OCI-LY3 (cell line): ENCODE measurements at regions not wholly inside any gene's neighbourhood (a gene's known extent, or its start where the extent isn't known, plus 50 kb on each side); places are given as distances from the start of the nearest gene placed in this dataset.

ENCODE experiments used
- H2AFZ ChIP-seq: fragments of 200-600, 300-600 bp; shearing (Covaris generic); 2 replicates; pipeline ENCODE4 v1.6.0; 2014; ENCODE audit warnings: antibody characterized with exemption, low read depth, low read length
- H3K27ac ChIP-seq: fragments of 200-600, 300-600 bp; sonication (generic); 2 replicates; pipeline ENCODE4 v1.5.1; 2014; ENCODE audit warnings: mild to moderate bottlenecking, low read length, moderate library complexity, mixed read lengths
- H3K27me3 ChIP-seq: fragments of 200-600, 300-600 bp; sonication (generic); 2 replicates; pipeline ENCODE4 v1.6.1; 2014; ENCODE audit warnings: low read depth, low read length, mixed read lengths
- H3K36me3 ChIP-seq: fragments of 200-600, 300-600 bp; sonication (generic); replicated peaks from 2 replicates; pipeline ENCODE3; 2014; ENCODE audit warnings: low read depth, low read length, mixed read lengths
- H3K4me1 ChIP-seq: fragments of 300-600, 200-600 bp; sonication (generic); 2 replicates; pipeline ENCODE4 v1.6.1; 2014; ENCODE audit warnings: low read length, mixed read lengths
- H3K4me2 ChIP-seq: fragments of 200-600, 300-600 bp; sonication (generic); 2 replicates; pipeline ENCODE4 v1.6.1; 2014; ENCODE audit warnings: low read length, mixed read lengths
- H3K4me3 ChIP-seq: fragments of 300-600, 200-600 bp; sonication (generic); 2 replicates; pipeline ENCODE4 v1.5.1; 2014; ENCODE audit warnings: antibody characterized with exemption, mild to moderate bottlenecking, low read length, moderate library complexity
- H3K79me2 ChIP-seq: fragments of 300-600, 200-600 bp; shearing (Covaris generic); 2 replicates; pipeline ENCODE4 v1.6.1; 2014; ENCODE audit warnings: mild to moderate bottlenecking, low read length, mixed read lengths
- H3K9ac ChIP-seq: fragments of 300-600, 200-600 bp; shearing (Covaris generic); 2 replicates; pipeline ENCODE4 v1.6.0; 2014; ENCODE audit warnings: mild to moderate bottlenecking, low read length, moderate library complexity
- H3K9me3 ChIP-seq: fragments of 200-600, 300-600 bp; shearing (Covaris generic); 2 replicates; pipeline ENCODE4 v1.6.1; 2014; ENCODE audit warnings: low read length, mixed read lengths; ENCODE audit not compliant: insufficient read depth
- H4K20me1 ChIP-seq: fragments of 200-600, 300-600 bp; sonication (generic); 2 replicates; pipeline ENCODE4 v1.6.1; 2016; ENCODE audit warnings: low read length, mixed read lengths; ENCODE audit not compliant: insufficient read depth
- EZH2phosphoT487 ChIP-seq: fragments of 200-600 bp; shearing (Covaris generic); IDR thresholded peaks from 2 replicates; pipeline ENCODE4 v1.6.1; 2018; ENCODE audit warnings: antibody characterized with exemption, mixed run types, low read depth
- TF ChIP-seq, protein P1 (sequence below): fragments of 200-600, 300-600 bp; sonication (generic); IDR thresholded peaks from 2 replicates; pipeline ENCODE4 v1.5.1; 2014; ENCODE audit warnings: antibody characterized with exemption, low read length, low read depth

DNA sequence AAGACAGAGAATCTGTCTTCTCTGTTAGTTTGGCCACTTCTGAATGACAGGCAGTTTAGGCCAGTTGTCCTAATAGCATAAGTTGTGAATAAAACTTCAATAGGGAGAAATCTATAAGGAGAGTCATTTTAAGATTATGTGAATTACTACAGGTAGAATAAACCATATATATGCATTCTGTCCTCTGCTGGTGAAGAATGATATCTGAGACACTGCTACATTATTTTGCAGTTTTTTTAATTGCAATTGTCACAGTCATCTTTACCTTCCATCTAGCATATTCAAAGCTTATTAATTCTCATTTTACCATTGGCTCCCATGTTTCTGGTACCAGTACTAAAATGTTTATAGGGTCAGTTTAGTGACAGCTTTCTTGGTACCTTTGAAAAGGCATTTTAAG lies 519.6 kb upstream of the DEPDC1 start:
- no peak overlapping the region for H3K4me3 ChIP-seq
- no peaks in the 10 kb centered on the region for H4K20me1 ChIP-seq
- no peaks in the 10 kb centered on the region for H3K36me3 ChIP-seq
- no peak for TF ChIP-seq EZH2phosphoT487
- TF ChIP-seq, protein P1, sequence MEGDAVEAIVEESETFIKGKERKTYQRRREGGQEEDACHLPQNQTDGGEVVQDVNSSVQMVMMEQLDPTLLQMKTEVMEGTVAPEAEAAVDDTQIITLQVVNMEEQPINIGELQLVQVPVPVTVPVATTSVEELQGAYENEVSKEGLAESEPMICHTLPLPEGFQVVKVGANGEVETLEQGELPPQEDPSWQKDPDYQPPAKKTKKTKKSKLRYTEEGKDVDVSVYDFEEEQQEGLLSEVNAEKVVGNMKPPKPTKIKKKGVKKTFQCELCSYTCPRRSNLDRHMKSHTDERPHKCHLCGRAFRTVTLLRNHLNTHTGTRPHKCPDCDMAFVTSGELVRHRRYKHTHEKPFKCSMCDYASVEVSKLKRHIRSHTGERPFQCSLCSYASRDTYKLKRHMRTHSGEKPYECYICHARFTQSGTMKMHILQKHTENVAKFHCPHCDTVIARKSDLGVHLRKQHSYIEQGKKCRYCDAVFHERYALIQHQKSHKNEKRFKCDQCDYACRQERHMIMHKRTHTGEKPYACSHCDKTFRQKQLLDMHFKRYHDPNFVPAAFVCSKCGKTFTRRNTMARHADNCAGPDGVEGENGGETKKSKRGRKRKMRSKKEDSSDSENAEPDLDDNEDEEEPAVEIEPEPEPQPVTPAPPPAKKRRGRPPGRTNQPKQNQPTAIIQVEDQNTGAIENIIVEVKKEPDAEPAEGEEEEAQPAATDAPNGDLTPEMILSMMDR, result no peak
- H2AFZ ChIP-seq, result no peak overlapping the region
- H3K9ac ChIP-seq, result no peak overlapping the region
- no peaks in the 10 kb centered on the region for H3K4me1 ChIP-seq
- no peaks in the 10 kb centered on the region for H3K79me2 ChIP-seq
- H3K27me3 ChIP-seq, result no peaks in the 10 kb centered on the region
- no peak overlapping the region for H3K4me2 ChIP-seq
- no peaks in the 10 kb centered on the region for H3K9me3 ChIP-seq
- no peak overlapping the region for H3K27ac ChIP-seq

DNA sequence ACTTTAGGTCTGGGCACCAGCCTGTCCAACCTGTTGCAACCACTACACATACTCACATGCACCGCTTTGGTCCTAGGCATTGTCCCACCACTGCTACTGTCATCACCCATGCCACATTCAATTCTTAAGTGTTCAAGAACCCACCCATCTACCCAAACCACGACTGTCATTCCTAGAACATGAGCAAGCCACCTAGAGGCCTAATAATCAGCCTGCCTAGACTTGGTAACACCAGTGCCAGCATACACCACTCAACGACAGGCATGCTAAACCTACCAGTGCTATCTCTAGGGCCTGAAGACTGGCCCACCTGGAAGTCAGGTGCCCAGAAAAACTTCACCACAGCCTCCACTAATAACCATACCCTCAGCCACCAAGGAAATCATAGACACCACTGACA lies 532.8 kb upstream of the DEPDC1 start:
- Histone ChIP-seq H4K20me1 (no peaks in the 10 kb centered on the region), H3K27me3 (no peaks in the 10 kb centered on the region), H3K9me3 (no peaks in the 10 kb centered on the region), H3K36me3 (no peaks in the 10 kb centered on the region), H3K79me2 (no peaks in the 10 kb centered on the region), H3K27ac (no peak overlapping the region), H3K4me3 (no peak overlapping the region), H3K4me2 (no peak overlapping the region), H3K4me1 (no peaks in the 10 kb centered on the region), H2AFZ (no peak overlapping the region), H3K9ac (no peak overlapping the region)
- TF ChIP-seq, protein P1, result no peak
- no peak for TF ChIP-seq EZH2phosphoT487

DNA sequence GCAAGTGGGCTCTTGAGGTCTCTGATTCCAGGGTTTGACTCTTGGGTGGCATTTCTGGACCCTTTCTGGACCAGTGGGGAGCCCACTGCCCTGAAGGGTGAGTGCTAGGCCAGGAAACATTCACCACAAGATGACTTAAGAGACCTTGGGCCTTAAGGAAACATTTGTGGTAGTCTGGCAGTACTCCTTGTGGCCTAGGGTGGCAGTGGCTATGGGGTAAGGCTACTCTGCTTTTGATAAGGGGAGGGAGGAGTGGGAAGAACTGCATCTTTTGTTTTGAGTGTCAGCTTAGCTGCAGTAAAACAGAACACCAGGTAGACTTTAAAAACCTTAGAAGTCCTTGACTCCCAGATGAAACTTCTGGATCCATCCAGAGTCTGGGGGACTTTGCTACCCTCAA lies 529.3 kb upstream of the LRRC7 start:
- Histone ChIP-seq H3K27me3 (no peaks in the 10 kb centered on the region), H3K36me3 (no peaks in the 10 kb centered on the region), H3K9ac (no peak overlapping the region), H3K79me2 (no peaks in the 10 kb centered on the region), H4K20me1 (no peaks in the 10 kb centered on the region), H3K4me2 (no peak overlapping the region), H3K4me3 (no peak overlapping the region), H2AFZ (no peak overlapping the region), H3K4me1 (no peaks in the 10 kb centered on the region), H3K27ac (no peak overlapping the region), H3K9me3 (no peaks in the 10 kb centered on the region)
- TF ChIP-seq, protein P1, result no peak
- TF ChIP-seq EZH2phosphoT487, result no peak

DNA sequence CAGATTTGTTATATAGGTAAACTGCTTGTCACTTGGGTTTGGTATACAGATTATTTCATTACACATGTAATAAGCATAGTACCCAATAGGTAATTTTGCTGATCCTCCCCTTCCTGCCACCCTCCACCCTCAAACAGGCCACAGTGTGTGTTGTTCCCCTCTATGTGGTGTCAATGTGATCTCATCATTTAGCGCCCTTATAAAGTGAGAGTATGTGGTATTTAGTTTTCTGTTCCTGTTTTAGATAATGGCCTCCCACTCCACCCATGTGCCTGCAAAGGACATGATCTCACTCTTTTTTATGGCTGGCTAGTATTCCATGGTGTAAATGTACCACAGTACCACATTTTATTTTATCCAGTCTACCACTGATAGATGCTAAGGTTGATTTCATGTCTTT lies 522.1 kb upstream of the LRRC7 start:
- Histone ChIP-seq H3K4me1 (no peaks in the 10 kb centered on the region), H3K79me2 (no peaks in the 10 kb centered on the region), H3K4me2 (no peak overlapping the region), H3K36me3 (no peaks in the 10 kb centered on the region), H3K27me3 (no peaks in the 10 kb centered on the region), H4K20me1 (no peaks in the 10 kb centered on the region), H3K27ac (no peak overlapping the region), H3K4me3 (no peak overlapping the region), H3K9ac (no peak overlapping the region), H3K9me3 (no peaks in the 10 kb centered on the region), H2AFZ (no peak overlapping the region)
- TF ChIP-seq, protein P1, result no peak
- TF ChIP-seq EZH2phosphoT487, result no peak
